Pancreas (tissue), 10 donors: ENCODE measurements at regions not wholly inside any gene's neighbourhood (a gene's known extent, or its start where the extent isn't known, plus 50 kb on each side); places are given as distances from the start of the nearest gene placed in this dataset.
A peak's percentile ranks its signal among the peaks of the same experiment; 100 is the strongest.

Source experiments
- ATAC-seq, 4 donors: fragments of 200-7000 bp; cut with Tn5 transposase; one replicate each; pipeline versions ENCODE4 v1.8.0 to v1.9.1; 2020; ENCODE audit warnings: mild to moderate bottlenecking in 4 of 4, moderate library complexity in 4 of 4
- DNase-seq, 6 donors: peaks; one replicate each; pipeline ENCODE4 v3.0.0-alpha.2; 2020
- FAIRE-seq: peaks from 2 replicates; lab custom pipeline; 2012; peaks lifted over from hg19 to GRCh38; lab: Jason Lieb, UNC
- H3K27ac ChIP-seq, 4 donors: fragments of 200-600 bp; sonication (generic); 1 replicate in 3 of 4; 2 replicates in 1 of 4; pipeline versions ENCODE4 v1.5.0 to v1.8.0; 2020
- H3K27me3 ChIP-seq, 4 donors: fragments of 200-600 bp; one replicate each; pipeline ENCODE4 v1.8.0; 2021
- H3K36me3 ChIP-seq, 3 donors: fragments of 200-600 bp; sonication (generic) in 1 of 3; one replicate each; pipeline versions ENCODE4 v1.5.0 to v1.8.0; 2020 to 2021
- H3K4me1 ChIP-seq, 3 donors: fragments of 200-600 bp; one replicate each; pipeline ENCODE4 v1.8.0; 2021
- H3K4me3 ChIP-seq, 4 donors: fragments of 200-600 bp; sonication (generic) in 2 of 4; one replicate each; pipeline versions ENCODE4 v1.5.0 to v1.8.0; 2020 to 2021
- H3K9me3 ChIP-seq, 4 donors: fragments of 200-600 bp; one replicate each; pipeline ENCODE4 v1.8.0; 2021
- CTCF ChIP-seq, 4 donors: fragments of 200-600 bp; sonication (generic) in 3 of 4; IDR thresholded peaks; one replicate each; pipeline versions ENCODE4 v1.5.0 to v1.8.0; 2021; ENCODE audit warnings: antibody characterized with exemption in 4 of 4
- WGBS, 2 donors: extraction: QIAGEN DNeasy Blood & Tissue Kit; methylation state at CpG; one replicate each; pipeline ENCODE4 v1.1.7; 2013; 5-methylcytosine and 5-hydroxymethylcytosine counted together
- intact Hi-C, 3 donors: fragments of 100-400 bp; cut with DNase I; formaldehyde crosslinking; loops; one replicate each; pipeline versions ENCODE4 v1.11.1 to v1.14.2; 2022
- donor health status: healthy with polysubstance abuse.
- donor health status: DM: no; HTN: no; CAD: no; lungs with moderate emphysema.
- donor health status: DM: no; HTN: no; CAD: no.
- donor health status: control.
- donor health status: control.
- donor health status: Bipolar disorder and iron deficiency.
- donor health status: DM: yes; HTN: yes; CAD: no.
- donor health status: DM: no; HTN: no; CAD: no.
- donor health status: DM: no; HTN: no; CAD: no.
- donor health status: DM: yes; HTN: yes; CAD: no.

GRCh38 chr1:81519987-81520386 is 280.7 kb upstream of the ADGRL2 start:
- no peak overlapping the region for H3K27ac ChIP-seq
- no peak for ATAC-seq
- no peak overlapping the region for H3K4me3 ChIP-seq
- no peaks in the 10 kb centered on the region for H3K4me1 ChIP-seq
- no peak for DNase-seq
- H3K9me3 ChIP-seq: no peaks in the 10 kb centered on the region
- WGBS, 2 donors: 93 to 96% methylated on average over 1 of the region's 1 CpG
- intact Hi-C loops: no loop called here
- H3K36me3 ChIP-seq: no peaks in the 10 kb centered on the region
- no peak for FAIRE-seq
- H3K27me3 ChIP-seq: no peaks in the 10 kb centered on the region
- no peak for TF ChIP-seq CTCF (IDR thresholded peaks at IDR 0.05)

- H3K36me3 ChIP-seq: no peaks in the 10 kb centered on the region
- WGBS, 2 donors: 13 to 16% methylated on average over 8 of the region's 8 CpGs
- H3K27me3 ChIP-seq: no peaks in the 10 kb centered on the region
- no peak overlapping the region for H3K4me3 ChIP-seq
- no peaks in the 10 kb centered on the region for H3K4me1 ChIP-seq
- H3K9me3 ChIP-seq: no peaks in the 10 kb centered on the region
- ATAC-seq: peak in 3 of 4 donors; percentile 50 to 60 (median 59)
- no peak for FAIRE-seq
- TF ChIP-seq CTCF (IDR thresholded peaks at IDR 0.05): no peak
- intact Hi-C loops: no loop called here
- no peak overlapping the region for H3K27ac ChIP-seq
- DNase-seq: no peak
Measured at GRCh38 chr1:81517987-81518386, 282.7 kb upstream of the ADGRL2 start.

GRCh38 chr1:81513796-81514354 is 286.9 kb upstream of the ADGRL2 start:
- Histone ChIP-seq H3K9me3 (no peaks in the 10 kb centered on the region), H3K4me3 (no peak overlapping the region), H3K27me3 (no peaks in the 10 kb centered on the region), H3K27ac (no peak overlapping the region), H3K4me1 (no peaks in the 10 kb centered on the region), H3K36me3 (no peaks in the 10 kb centered on the region)
- ATAC-seq (no peak), FAIRE-seq (no peak), DNase-seq (no peak)
- WGBS, 2 donors: 68 to 81% methylated on average over 2 of the region's 2 CpGs
- intact Hi-C loops: no loop called here
- no peak for TF ChIP-seq CTCF (IDR thresholded peaks at IDR 0.05)

- ATAC-seq (no peak), FAIRE-seq (no peak), DNase-seq (no peak)
- WGBS, 2 donors: 65 to 77% methylated on average over 5 of the region's 5 CpGs
- no peaks in the 10 kb centered on the region for H3K27me3 ChIP-seq
- intact Hi-C loops: no loop called here
- no peaks in the 10 kb centered on the region for H3K36me3 ChIP-seq
- TF ChIP-seq CTCF (IDR thresholded peaks at IDR 0.05): no peak
- no peaks in the 10 kb centered on the region for H3K4me1 ChIP-seq
- H3K4me3 ChIP-seq: no peak overlapping the region
- H3K9me3 ChIP-seq: no peaks in the 10 kb centered on the region
- H3K27ac ChIP-seq: no peak overlapping the region
Measured at GRCh38 chr1:81512252-81513003, 288.3 kb upstream of the ADGRL2 start.

GRCh38 chr1:81511281-81511680 is 289.5 kb upstream of the ADGRL2 start:
- no peak overlapping the region for H3K27ac ChIP-seq
- DNase-seq (no peak), ATAC-seq (peak in 2 of 4 donors; percentile 35 to 80), FAIRE-seq (no peak)
- H3K36me3 ChIP-seq: no peaks in the 10 kb centered on the region
- H3K9me3 ChIP-seq: no peaks in the 10 kb centered on the region
- no peak for TF ChIP-seq CTCF (IDR thresholded peaks at IDR 0.05)
- 43 to 63% methylated on average over 3 of the region's 3 CpGs for WGBS, 2 donors
- intact Hi-C loops: no loop called here
- H3K4me3 ChIP-seq: no peak overlapping the region
- H3K4me1 ChIP-seq: no peaks in the 10 kb centered on the region
- H3K27me3 ChIP-seq: no peaks in the 10 kb centered on the region
